Testis (tissue), 2 donors: ENCODE measurements at regions not wholly inside any gene's neighbourhood (a gene's known extent, or its start where the extent isn't known, plus 50 kb on each side); places are given as distances from the start of the nearest gene placed in this dataset.
"Not testable (repeated sequence)": the region's sequence is repeated elsewhere in the genome, so short reads cannot be mapped to it uniquely, and the experiment has no call there.

Source experiments
- DNase-seq: peaks from one replicate; pipeline ENCODE4 v3.0.0-alpha.2; 2019
- H3K27ac ChIP-seq, 2 donors: fragments of 200-600 bp; sonication (generic); one replicate each; pipeline ENCODE4 v1.5.1; 2019
- H3K27me3 ChIP-seq: fragments of 200-600 bp; sonication (generic); one replicate; pipeline ENCODE4 v1.5.1; 2019
- H3K36me3 ChIP-seq: fragments of 200-600 bp; sonication (generic); one replicate; pipeline ENCODE4 v1.5.1; 2017; ENCODE audit warnings: low read depth; ENCODE audit errors: missing control alignments
- H3K4me1 ChIP-seq: fragments of 200-600 bp; sonication (generic); one replicate; pipeline ENCODE4 v1.5.1; 2019
- H3K4me3 ChIP-seq, 2 donors: fragments of 200-600 bp; sonication (generic); one replicate each; pipeline ENCODE4 v1.5.1; 2017 to 2019
- H3K9me3 ChIP-seq: fragments of 200-600 bp; sonication (generic); one replicate; pipeline ENCODE4 v1.5.1; 2017
- CTCF ChIP-seq, 3 experiments: fragments of 450-650 bp in 2 of 3; fragments of 200-600 bp in 1 of 3; sonication (generic) in 1 of 3; IDR thresholded peaks; one replicate each; pipeline ENCODE4 v1.5.1; 2016 to 2019; ENCODE audit warnings: antibody characterized with exemption in 3 of 3, mild to moderate bottlenecking in 2 of 3, moderate library complexity in 1 of 3
- POLR2A ChIP-seq: fragments of 450-650 bp; IDR thresholded peaks from one replicate; pipeline ENCODE4 v1.6.1; 2017; ENCODE audit warnings: antibody characterized with exemption, mild to moderate bottlenecking, moderate library complexity
- WGBS, 2 donors: methylation state at CpG; one replicate each; pipeline ENCODE4 v1.1.5; 2018; 5-methylcytosine and 5-hydroxymethylcytosine counted together
- intact Hi-C: fragments of 100-400 bp; cut with DNase I; formaldehyde crosslinking; loops from one replicate; pipeline ENCODE4 v1.15.1; 2023; ENCODE audit warnings: low total_unique reads

GRCh38 chr12:87336814-87337336 is 692.3 kb downstream of the C12orf50 start:
- intact Hi-C loops = no loop called here
- WGBS, 2 donors = 89 to 91% methylated on average over 2 of the region's 2 CpGs
- TF ChIP-seq CTCF (IDR thresholded peaks at IDR 0.05) (no peak), POLR2A (no peak)
- no peaks in the 10 kb centered on the region for H3K27me3 ChIP-seq
- H3K4me3 ChIP-seq = no peak overlapping the region
- H3K9me3 ChIP-seq = no peaks in the 10 kb centered on the region
- no peaks in the 10 kb centered on the region for H3K36me3 ChIP-seq
- H3K27ac ChIP-seq = no peak overlapping the region
- H3K4me1 ChIP-seq = no peaks in the 10 kb centered on the region
- DNase-seq = no peak

- intact Hi-C loops = no loop called here
- DNase-seq = no peak
- Histone ChIP-seq H3K27me3 (no peaks in the 10 kb centered on the region), H3K36me3 (no peaks in the 10 kb centered on the region), H3K4me3 (no peak overlapping the region), H3K4me1 (peaks cover 7% of the 10 kb centered on the region), H3K9me3 (no peaks in the 10 kb centered on the region), H3K27ac (no peak overlapping the region)
- TF ChIP-seq CTCF (IDR thresholded peaks at IDR 0.05) = no peak
- no peak for TF ChIP-seq POLR2A
- 53 to 57% methylated on average over 5 of the region's 5 CpGs for WGBS, 2 donors
These were observed 696.0 kb downstream of the C12orf50 start for GRCh38 chr12:87332987-87333726.

- 78 to 88% methylated on average over 5 to 24 of the region's 30 CpGs for WGBS, 2 donors
- H3K27me3 ChIP-seq, DNase-seq, H3K9me3 ChIP-seq, intact Hi-C loops, H3K36me3 ChIP-seq, H3K4me1 ChIP-seq: not testable (repeated sequence)
- Histone ChIP-seq H3K4me3 (peak overlapping the region; percentile 10 to 42), H3K27ac (peak overlapping the region; percentile 84 to 85)
These were observed 699.1 kb downstream of the C12orf50 start for GRCh38 chr12:87330071-87330555.

- peak overlapping the region; percentile 84 to 85 for H3K27ac ChIP-seq
- H3K9me3 ChIP-seq = no peaks in the 10 kb centered on the region
- no peak for TF ChIP-seq CTCF (IDR thresholded peaks at IDR 0.05)
- TF ChIP-seq POLR2A = no peak
- no peak for DNase-seq
- no peaks in the 10 kb centered on the region for H3K27me3 ChIP-seq
- peak overlapping the region; percentile 10 to 42 for H3K4me3 ChIP-seq
- WGBS, 2 donors = 10 to 19% methylated on average over 2 of the region's 2 CpGs
- intact Hi-C loops = no loop called here
- H3K4me1 ChIP-seq = peaks cover 7% of the 10 kb centered on the region
- H3K36me3 ChIP-seq = no peaks in the 10 kb centered on the region
These were observed 699.9 kb downstream of the C12orf50 start for GRCh38 chr12:87329076-87329863.

GRCh38 chr12:87323369-87323768 is 705.8 kb downstream of the C12orf50 start:
- no peaks in the 10 kb centered on the region for H3K36me3 ChIP-seq
- H3K27me3 ChIP-seq = no peaks in the 10 kb centered on the region
- H3K9me3 ChIP-seq = no peaks in the 10 kb centered on the region
- intact Hi-C loops = no loop called here
- H3K27ac ChIP-seq = peak overlapping the region; percentile 8 to 22
- TF ChIP-seq CTCF (IDR thresholded peaks at IDR 0.05) = no peak
- TF ChIP-seq POLR2A = no peak
- 28 to 43% methylated on average over 1 of the region's 1 CpG for WGBS, 2 donors
- DNase-seq = no peak
- H3K4me3 ChIP-seq = no peak overlapping the region
- peaks cover 12% of the 10 kb centered on the region for H3K4me1 ChIP-seq
